SJSA1 (cell line): ENCODE measurements at regions not wholly inside any gene's neighbourhood (a gene's known extent, or its start where the extent isn't known, plus 50 kb on each side); places are given as distances from the start of the nearest gene placed in this dataset.

Source experiments
- DNase-seq, 2 experiments: peaks; one replicate each; pipeline ENCODE4 v3.0.0-alpha.2; 2015 to 2020; ENCODE audit warnings: low spot score in 2 of 2, low read depth in 1 of 2
- H3K27ac ChIP-seq: fragments of 250-450 bp; sonication (Bioruptor Pico); 2 replicates; pipeline ENCODE4 v1.5.1; 2020; ENCODE audit warnings: mild to moderate bottlenecking, moderate library complexity
- H3K27me3 ChIP-seq: fragments of 250-450 bp; sonication (Bioruptor Pico); replicated peaks from 2 replicates; pipeline ENCODE4 v1.5.1; 2020; ENCODE audit warnings: mild to moderate bottlenecking, moderate library complexity
- H3K36me3 ChIP-seq: fragments of 250-450 bp; sonication (Bioruptor Pico); 2 replicates; pipeline ENCODE4 v1.5.1; 2020; ENCODE audit warnings: mild to moderate bottlenecking
- H3K4me1 ChIP-seq: fragments of 250-450 bp; sonication (Bioruptor Pico); replicated peaks from 2 replicates; pipeline ENCODE4 v1.6.1; 2021; ENCODE audit warnings: mild to moderate bottlenecking
- H3K4me3 ChIP-seq: fragments of 250-450 bp; sonication (Bioruptor Pico); 2 replicates; pipeline ENCODE4 v1.5.1; 2020; ENCODE audit warnings: mild to moderate bottlenecking
- H3K9me3 ChIP-seq: fragments of 250-450 bp; sonication (Bioruptor Pico); replicated peaks from 2 replicates; pipeline ENCODE4 v1.5.1; 2020; ENCODE audit warnings: mild to moderate bottlenecking

DNA sequence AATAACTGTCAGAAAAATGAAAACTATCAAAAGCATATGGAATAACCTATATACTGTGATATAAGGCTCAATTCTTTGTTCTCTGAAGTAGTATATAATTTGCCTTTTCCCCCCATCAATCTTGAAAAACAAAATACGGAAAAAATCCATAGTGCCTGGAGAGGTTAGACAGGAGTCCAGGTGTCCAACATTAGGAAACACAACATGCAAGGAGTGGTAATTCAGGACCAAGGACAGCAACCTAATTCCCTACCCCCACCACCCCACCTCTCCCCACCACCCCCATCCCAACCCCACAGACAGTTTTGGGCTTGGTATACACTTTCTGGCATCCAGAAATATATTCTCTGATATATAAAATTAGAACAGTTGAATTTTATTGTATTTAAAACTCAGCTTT is 55.1 kb upstream of the SLC25A26 start:
- Histone ChIP-seq H3K27ac (no peak overlapping the region), H3K4me3 (no peak overlapping the region), H3K36me3 (no peaks in the 10 kb centered on the region), H3K4me1 (no peaks in the 10 kb centered on the region), H3K9me3 (no peaks in the 10 kb centered on the region), H3K27me3 (no peaks in the 10 kb centered on the region; the same call in 1 of the 2 replicates)
- no peak for DNase-seq

DNA sequence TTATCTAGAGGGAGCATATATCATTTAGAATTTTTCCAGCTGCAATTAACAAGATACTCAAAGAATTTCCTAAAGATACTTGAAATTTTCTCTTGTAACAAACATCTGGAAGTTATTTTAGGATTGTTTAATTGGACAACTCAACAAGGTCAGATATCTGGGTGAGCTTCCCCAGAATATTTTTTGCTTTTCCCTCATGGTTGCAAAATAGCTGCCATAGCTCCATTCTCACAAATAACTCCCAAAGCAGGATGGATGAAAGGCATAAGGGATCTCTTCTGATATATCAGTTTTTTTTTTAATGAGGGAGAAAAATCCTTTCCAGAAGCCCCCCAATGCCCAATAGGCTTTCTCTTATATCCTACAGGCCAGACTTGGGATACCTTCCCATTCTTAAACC is 56.6 kb upstream of the SLC25A26 start:
- Histone ChIP-seq H3K9me3 (no peaks in the 10 kb centered on the region), H3K36me3 (no peaks in the 10 kb centered on the region), H3K4me3 (no peak overlapping the region), H3K27me3 (no peaks in the 10 kb centered on the region; the same call in 1 of the 2 replicates), H3K4me1 (no peaks in the 10 kb centered on the region), H3K27ac (no peak overlapping the region)
- DNase-seq: no peak

DNA sequence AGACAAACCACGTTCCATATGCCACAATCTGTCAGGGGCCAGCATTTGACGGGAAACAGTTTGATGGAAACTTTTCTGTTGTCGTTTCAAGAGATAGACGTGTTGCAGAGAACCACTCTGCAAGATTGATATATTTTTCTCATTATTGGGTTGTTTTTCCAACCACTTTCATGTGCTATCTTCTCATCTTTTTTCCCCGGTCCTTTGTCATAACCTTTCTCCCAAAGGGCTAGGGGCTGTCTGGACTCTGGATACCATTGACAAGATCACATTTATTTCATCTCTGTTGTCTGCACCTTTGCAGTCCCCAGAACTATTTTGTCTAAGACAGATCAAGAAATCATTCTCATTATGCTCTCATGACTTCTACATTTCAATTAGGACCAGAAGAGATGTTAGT is 57.6 kb upstream of the SLC25A26 start:
- Histone ChIP-seq H3K27me3 (no peaks in the 10 kb centered on the region; the same call in 1 of the 2 replicates), H3K36me3 (no peaks in the 10 kb centered on the region), H3K27ac (no peak overlapping the region), H3K4me1 (no peaks in the 10 kb centered on the region), H3K4me3 (no peak overlapping the region), H3K9me3 (no peaks in the 10 kb centered on the region)
- no peak for DNase-seq

DNA sequence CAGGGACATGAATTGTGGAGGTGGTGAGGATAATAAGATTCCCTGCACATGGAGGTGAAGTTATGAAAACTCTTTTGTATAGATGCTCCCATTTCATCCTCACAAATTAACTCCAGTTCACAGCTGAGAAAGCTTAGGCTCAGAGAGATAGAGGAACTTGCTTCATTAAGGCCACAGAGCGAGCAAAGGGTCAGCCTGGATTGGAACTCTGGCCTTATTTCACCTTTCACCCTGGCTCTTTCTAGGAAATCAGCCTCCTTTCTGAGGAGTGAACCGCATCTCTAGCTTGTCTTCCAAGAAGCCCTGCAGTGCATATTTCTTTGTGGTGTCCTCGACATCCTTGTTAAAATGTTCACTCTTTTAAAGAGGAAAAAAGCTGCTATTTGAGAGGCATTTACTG is 58.0 kb upstream of the SLC25A26 start:
- Histone ChIP-seq H3K36me3 (no peaks in the 10 kb centered on the region), H3K27ac (no peak overlapping the region), H3K4me3 (no peak overlapping the region), H3K27me3 (no peaks in the 10 kb centered on the region; the same call in 1 of the 2 replicates), H3K9me3 (no peaks in the 10 kb centered on the region), H3K4me1 (no peaks in the 10 kb centered on the region)
- no peak for DNase-seq

DNA sequence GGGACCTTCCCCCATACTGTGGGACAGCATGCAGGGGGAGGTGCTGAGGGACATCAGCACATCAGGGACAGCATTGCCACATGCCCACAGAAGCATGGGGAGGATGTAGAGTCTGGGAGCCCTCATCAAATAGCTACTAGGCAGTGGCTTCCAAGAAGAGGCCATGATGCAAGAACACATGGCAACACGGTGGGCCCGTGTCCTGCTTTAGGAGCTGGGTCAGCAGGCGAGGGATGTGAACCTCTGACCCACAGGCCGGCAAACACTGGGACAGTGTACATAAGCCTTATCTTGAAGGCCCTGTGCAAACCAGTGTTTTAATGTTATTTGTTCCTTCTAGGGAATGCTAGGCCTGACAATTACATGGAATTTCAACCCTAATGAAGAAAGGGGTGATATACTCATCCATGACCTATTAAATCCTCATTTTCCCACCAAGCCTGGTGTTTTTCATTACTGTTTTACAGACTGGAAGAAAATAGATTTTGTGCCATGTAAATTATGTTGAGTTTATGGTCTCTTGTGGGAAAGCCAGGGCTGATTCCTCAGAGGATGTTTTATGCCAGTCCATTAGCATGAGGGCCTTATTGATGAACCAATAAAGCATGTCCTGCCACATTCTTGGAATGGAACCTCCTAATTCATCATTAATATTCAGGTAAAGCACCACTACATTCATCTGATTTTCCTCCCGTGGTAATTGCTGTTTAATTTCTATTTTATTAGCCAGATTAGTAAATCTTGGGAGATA is 61.7 kb upstream of the SLC25A26 start:
- no peak for DNase-seq
- Histone ChIP-seq H3K4me3 (no peak overlapping the region), H3K4me1 (peaks cover 5% of the 10 kb centered on the region), H3K27me3 (no peaks in the 10 kb centered on the region), H3K9me3 (no peaks in the 10 kb centered on the region), H3K36me3 (no peaks in the 10 kb centered on the region), H3K27ac (no peak overlapping the region)

DNA sequence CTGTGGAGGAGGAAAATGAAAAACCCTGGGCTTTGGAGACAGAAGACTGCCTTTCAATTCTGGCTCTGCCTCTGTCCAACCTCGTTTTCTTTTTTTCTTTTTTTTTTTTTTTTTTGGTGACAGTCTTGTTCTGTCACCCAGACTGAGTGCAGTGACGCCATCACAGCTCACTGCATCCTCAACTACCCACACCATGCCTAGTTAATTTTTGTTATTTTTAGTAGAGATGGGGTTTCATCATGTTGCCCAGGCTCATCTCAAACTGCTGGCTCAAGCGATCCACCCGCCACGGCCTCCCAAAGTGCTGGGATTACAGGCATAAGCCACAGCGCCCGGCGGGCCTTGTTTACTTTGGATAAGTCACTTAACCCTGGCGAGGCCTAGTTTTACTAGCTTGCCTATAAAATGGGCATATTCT is 66.3 kb upstream of the SLC25A26 start:
- Histone ChIP-seq H3K9me3 (no peaks in the 10 kb centered on the region), H3K36me3 (no peaks in the 10 kb centered on the region), H3K4me3 (no peak overlapping the region; the same call in 1 of the 2 replicates), H3K4me1 (peaks cover 8% of the 10 kb centered on the region), H3K27me3 (no peaks in the 10 kb centered on the region), H3K27ac (no peak overlapping the region)
- no peak for DNase-seq

DNA sequence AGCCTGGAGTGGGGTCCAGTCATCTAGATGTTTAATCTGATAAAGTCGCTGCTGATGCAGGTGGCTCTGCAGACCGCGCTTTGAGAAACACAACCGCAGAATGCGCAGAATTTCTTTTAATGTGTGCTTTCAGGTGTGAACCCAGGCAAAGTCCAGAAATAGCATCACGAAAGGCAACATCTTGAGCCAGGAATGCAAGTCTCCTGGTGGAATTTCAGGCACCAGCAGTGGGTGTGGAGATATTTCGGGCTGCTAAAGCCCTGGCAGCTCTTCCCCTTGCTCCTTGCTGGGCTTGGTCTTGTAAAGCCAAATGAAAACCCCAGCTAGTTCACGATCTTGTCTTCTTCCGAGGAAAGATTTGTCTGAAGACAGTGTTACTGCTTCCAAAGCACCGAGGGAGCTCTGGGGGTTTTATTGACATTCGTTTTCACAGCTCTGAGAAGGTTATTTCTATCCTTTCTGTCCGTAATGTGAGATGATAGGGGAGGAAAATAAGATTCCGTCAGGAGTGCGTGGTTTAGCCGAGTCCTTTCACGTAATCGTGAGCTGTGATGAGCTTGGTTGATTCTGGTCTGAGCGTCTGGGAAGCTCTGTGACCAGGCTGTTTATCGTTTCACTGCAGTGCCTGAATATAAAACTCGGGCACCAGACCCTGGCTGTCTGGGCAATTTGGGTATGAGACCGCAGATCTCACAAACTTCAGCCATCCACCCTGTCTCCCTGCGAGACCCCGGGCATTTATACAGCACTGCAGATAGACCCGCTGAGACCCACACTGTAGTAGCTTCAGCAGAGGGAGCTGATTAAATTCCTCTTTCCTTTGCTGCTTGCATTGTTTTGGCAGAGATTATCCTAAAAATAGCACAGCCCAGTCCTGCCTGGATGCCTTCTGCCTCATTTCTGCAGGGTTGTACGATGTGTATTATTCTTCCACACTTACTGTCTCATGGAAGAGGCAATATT is 67.0 kb upstream of the SLC25A26 start:
- Histone ChIP-seq H3K4me3 (peak overlapping the region; percentile 14; the same call in 1 of the 2 replicates), H3K27ac (no peak overlapping the region), H3K4me1 (peaks cover 8% of the 10 kb centered on the region), H3K9me3 (no peaks in the 10 kb centered on the region), H3K27me3 (no peaks in the 10 kb centered on the region), H3K36me3 (no peaks in the 10 kb centered on the region)
- DNase-seq: peak in 1 of 2 experiments; percentile 6

DNA sequence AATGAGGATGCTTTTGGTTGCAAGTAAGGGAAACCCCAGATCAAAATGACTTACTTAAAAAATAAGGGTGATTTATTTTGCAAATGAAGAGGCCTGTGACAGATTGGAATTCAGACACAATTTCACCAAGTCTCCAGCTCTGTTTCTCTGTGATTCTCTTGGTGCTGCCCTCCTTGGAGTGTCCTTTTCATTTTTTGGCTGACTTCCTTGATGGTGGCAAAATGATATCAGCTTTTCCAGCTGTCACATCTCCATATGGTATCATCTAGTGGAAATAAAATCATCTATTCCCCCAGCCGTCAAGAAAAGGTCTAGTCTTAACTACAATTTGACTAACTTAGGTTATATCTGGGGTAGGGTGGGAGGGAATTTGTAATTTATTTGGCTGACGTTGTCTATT is 68.5 kb upstream of the SLC25A26 start:
- no peak overlapping the region for H3K27ac ChIP-seq

DNA sequence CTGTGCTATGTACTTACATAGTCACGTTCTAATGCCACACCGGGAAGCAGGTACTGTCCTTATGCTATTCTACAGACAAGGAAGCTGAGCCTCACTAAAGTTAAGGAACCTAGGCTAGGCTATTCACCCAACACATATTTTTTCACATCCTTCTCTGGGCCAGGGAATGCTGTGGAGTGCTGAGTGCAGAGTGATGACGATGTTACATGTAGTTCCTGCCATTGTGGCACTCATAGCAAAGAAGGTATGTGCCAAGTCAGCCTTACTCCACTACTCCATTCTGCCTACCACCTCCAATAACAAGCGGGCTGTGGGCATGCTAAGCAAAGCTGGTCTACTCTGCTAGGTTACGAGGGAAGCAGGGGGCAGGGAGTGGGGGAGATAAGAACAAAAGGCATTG is 69.8 kb upstream of the SLC25A26 start:
- no peak overlapping the region for H3K4me3 ChIP-seq
- peaks cover 8% of the 10 kb centered on the region for H3K4me1 ChIP-seq
- H3K27me3 ChIP-seq: no peaks in the 10 kb centered on the region
- no peaks in the 10 kb centered on the region for H3K9me3 ChIP-seq
- DNase-seq: no peak
- no peaks in the 10 kb centered on the region for H3K36me3 ChIP-seq
- H3K27ac ChIP-seq: no peak overlapping the region

More for the DNA sequence above, 68.5 kb upstream of the SLC25A26 start:
- no peaks in the 10 kb centered on the region for H3K36me3 ChIP-seq
- H3K4me3 ChIP-seq: no peak overlapping the region
- H3K9me3 ChIP-seq: no peaks in the 10 kb centered on the region
- DNase-seq: no peak
- no peaks in the 10 kb centered on the region for H3K27me3 ChIP-seq
- peaks cover 8% of the 10 kb centered on the region for H3K4me1 ChIP-seq

DNA sequence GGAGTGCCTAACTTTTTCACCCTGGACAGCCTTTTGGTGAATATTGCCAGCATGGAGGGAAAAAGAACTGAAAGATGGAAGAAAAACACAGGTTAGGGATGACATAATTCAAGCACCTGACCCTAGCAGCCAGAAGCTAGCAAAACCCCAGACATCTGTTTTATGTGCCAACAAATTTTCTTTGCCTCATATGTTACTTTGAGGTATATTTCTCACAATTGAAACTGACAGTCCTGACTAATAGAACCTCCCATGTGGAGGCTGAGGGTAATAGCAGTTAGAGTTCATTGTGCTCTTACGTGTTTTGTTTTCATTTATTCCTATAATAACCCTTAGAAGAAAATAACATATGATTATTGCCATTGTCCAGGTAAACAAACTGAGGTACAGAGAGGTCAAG is 71.5 kb upstream of the SLC25A26 start:
- Histone ChIP-seq H3K4me1 (peaks cover 5% of the 10 kb centered on the region), H3K27ac (no peak overlapping the region), H3K27me3 (no peaks in the 10 kb centered on the region), H3K36me3 (no peaks in the 10 kb centered on the region), H3K4me3 (no peak overlapping the region), H3K9me3 (no peaks in the 10 kb centered on the region)
- no peak for DNase-seq

DNA sequence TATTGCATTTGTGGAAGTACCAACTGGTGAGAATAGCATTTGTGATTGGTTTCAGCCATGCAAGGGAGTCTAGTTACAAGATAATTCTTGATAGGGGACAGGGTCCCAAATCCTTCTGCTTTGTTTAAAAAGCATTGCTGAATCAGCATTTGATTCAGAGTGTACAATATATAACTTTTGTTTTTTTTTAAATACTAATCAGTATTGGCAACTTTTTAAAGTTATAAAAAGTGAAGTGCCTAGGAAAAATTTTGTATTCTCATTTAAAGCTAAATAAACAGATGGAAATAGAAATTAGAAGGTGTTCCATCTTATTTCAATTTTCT is 75.4 kb upstream of the SLC25A26 start:
- Histone ChIP-seq H3K9me3 (no peaks in the 10 kb centered on the region), H3K27me3 (no peaks in the 10 kb centered on the region), H3K4me3 (no peak overlapping the region), H3K4me1 (peaks cover 3% of the 10 kb centered on the region), H3K27ac (no peak overlapping the region), H3K36me3 (no peaks in the 10 kb centered on the region)
- DNase-seq: no peak

DNA sequence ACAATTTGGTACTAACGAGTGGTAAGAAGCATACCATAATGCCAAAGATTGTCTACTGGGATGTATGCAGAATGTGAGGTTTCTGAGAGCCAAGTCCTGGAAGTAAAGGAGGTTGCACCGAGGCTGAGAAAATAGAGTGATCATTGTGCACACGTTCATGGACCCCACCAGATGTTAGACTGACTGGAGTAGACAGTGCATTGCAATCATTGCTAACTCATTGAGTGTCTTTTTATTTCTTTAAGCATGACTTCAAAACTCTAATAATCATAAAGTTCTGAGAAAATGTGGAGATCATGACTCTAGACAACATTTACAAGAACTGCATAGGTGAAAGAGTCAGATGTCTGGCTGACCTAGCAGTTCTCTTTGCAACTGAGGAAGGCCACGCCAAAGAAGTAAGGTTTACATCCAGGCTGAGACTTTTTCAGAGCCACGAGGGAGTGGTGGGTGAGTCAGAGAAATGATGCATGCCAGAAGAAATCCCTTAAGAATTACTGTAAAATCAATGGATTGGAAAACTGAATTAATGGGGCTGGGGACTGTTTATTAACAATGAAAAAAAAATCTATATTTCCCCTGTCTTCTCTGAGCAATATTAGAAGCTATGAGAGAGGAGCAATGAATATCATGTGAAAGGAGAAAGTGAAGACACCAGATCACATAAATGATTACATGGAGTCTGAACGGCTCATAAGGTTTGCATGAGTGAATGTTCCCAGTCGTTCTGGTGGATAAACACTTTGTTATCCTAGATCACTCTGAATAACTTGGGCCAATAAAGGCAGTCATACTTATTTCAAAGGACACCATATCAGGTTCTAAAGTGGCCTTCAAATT is 76.0 kb upstream of the SLC25A26 start:
- Histone ChIP-seq H3K4me1 (peaks cover 9% of the 10 kb centered on the region), H3K27me3 (no peaks in the 10 kb centered on the region), H3K4me3 (no peak overlapping the region), H3K9me3 (no peaks in the 10 kb centered on the region), H3K27ac (no peak overlapping the region), H3K36me3 (no peaks in the 10 kb centered on the region)
- DNase-seq: no peak

DNA sequence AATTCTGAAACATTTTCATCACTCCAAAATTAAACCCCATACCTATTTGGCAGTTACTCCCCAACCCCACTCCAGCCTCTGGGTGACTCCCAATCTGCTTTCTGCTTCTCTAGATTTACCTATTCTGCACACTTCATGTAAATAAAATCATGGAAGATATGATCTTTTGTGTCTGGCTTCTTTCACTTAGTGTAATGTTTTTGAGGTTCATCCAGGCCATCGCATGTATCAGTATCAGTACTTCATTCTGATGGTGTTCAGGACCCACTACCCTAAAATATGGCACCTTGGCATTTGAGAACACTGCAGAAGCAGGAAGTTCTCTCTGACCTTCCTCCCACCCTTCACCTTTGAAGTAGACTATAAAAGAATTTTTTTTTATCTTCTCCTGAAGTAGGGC is 78.7 kb upstream of the SLC25A26 start:
- Histone ChIP-seq H3K9me3 (no peaks in the 10 kb centered on the region), H3K4me1 (peaks cover 13% of the 10 kb centered on the region), H3K27me3 (no peaks in the 10 kb centered on the region), H3K4me3 (no peak overlapping the region), H3K27ac (no peak overlapping the region), H3K36me3 (no peaks in the 10 kb centered on the region)
- DNase-seq: no peak
